CD4-positive, alpha-beta T cell treated with Interleukin-15 for 1 hour (primary cell): ENCODE measurements at regions not wholly inside any gene's neighbourhood (a gene's known extent, or its start where the extent isn't known, plus 50 kb on each side); places are given as distances from the start of the nearest gene placed in this dataset.

Experiments used
- DNase-seq: peaks from one replicate; pipeline ENCODE4 v3.0.0-alpha.2; 2020

DNA sequence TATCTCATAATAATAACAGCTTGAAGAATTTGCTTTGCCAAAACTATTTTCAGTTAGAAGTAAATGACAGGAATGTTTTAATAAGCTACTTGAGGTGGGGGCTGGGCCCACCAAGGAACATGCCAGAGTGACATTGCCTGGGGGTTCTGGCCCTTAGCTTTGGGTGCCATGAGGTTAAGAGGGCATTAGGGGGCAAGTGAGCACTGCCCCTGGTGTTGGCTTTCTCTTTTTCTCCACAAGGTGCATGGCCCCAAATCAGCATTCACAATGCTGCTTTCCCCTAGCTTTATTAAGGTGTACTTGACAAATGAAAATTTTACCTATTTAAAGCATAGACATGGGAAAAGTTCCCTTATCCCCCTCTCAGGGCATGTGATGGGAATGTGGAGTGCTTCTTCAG is 305.4 kb downstream of the TENT4A start:
- DNase-seq = no peak

DNA sequence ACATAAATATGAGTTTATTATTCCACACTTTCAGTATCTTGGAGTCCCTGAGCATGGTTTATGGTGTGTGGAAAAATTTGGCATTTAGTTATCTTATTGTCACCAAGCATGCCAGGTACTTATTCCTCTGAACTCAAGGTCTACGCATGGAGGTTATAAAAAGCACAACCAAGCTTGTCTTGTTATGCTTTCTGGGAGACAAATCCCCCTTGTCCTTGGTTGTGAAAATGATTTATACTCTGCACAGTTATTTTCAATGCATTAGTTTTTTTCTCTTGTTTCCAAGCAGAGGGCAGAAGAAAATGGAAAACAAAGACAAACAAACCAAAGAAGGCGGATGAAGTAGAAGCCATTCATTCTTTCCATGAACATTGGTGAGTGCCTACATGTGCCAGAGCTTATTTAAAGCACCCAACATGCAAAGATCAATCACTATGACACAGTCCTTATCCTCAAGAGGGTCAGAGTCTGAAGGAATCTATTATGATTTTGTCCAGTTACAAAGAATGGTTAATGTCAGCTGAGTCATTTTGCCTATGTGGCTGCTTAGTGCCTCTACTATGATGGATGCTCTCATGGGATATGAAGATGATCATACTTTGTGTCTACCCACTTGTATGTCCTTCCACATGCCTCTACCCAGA is 323.1 kb downstream of the TENT4A start:
- DNase-seq = no peak

DNA sequence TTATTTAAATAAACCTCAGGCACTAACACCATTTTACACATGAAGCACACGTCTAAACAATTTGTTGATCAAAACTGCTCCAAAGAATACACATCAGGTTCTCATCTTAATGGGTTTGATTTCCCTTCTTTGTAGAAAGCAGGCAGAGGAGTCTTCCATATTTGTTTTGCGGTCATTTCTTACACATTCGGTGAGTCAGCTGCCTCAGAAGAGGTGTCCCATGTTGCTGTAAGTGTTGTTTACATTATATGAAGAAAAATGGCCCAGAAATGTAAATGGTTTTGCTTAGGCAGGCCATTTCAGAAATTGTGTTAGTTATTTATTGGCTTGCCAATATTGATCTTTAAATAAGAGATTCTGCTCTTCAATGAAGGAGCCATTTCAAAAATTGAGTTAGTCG is 325.8 kb downstream of the TENT4A start:
- DNase-seq = no peak

DNA sequence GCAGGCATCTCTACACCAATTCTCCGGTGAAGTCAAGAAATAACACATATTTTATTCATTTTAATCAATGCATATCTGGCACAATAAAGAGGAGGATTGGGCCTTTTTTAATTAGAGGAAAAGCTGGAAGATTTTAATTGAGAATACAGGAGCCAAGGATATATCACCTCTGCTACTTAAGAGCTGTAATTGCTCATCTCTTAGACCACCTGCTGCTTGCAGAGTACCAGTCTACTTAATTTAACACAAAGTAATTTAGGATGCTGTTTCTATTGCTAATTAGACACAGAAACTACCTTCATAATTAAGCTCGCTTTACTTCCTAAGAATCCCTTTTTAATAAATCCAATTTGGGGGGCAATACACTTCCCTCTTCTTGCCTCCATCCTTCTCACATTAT is 326.9 kb downstream of the TENT4A start:
- DNase-seq = no peak

DNA sequence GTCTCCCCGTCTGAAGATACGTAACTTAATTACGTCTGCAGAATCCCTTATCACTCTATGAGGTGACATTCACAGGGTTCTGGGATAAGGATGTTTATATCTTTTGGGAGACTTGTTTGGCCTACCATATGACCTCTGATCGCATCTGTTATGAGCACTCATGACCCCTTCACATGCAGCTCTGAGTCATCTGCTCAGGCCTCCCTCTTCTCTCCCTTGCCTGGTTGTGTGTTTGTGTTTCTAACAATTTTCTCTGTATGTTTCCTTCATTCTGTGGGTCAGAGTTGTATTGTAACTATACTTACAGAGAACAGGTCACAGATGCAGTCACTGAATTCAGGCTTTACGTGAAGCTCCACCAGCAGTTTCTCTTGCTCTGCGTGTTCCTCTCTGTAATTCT is 330.6 kb downstream of the TENT4A start:
- no peak for DNase-seq

DNA sequence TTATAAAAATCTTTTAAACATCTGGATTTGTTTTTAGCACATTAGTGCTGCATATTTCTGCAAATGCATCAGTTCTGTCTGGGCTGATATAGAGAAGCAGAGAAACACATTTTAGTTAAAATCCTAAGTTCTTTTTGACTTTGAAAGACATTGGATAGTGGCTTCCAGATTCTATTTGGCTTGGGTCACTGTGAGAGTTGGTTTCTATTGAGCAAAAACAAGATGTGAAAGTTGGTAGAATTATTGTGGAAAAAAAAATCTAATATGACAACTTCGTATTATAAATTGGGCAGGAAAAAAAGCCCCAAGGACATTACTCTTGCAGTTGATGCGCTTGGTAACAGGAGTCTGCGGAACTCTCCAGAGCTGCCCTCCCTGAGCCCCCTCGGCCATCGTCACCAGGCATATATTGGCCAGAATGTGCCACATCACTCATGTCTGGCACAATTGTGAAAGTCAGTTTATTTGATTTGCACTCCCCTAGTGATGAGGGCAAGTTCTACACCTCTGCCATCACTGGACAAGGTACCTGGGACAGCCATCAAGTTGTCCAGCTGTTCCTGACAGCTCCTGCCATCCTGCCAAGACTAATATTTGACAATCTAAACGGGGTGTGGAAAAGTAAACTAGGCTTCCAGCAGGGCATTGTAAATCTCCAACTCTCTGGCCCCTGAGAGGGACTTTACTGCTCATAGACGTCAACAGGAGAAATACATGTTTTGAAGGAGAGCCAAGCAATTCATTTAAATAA is 334.5 kb downstream of the TENT4A start:
- DNase-seq = no peak

DNA sequence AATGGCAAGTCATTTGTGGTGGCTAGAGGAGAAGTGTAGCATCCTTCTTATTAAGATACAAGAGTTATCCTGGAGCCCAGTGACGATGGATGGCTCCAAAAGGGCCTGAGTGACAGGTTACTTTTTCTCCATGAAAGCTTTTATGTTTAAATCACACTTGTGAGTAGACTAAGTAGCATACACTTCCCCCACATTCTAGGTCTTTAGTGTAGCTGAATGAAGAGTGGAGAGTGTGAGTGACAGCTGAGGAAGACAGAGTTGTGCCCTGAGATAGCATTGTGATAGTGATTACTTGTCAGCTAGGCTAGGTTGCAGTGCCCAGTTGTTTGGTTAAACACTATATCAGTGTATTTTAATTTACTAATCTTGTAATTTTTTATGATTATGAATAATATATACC is 337.8 kb downstream of the TENT4A start:
- DNase-seq = no peak

DNA sequence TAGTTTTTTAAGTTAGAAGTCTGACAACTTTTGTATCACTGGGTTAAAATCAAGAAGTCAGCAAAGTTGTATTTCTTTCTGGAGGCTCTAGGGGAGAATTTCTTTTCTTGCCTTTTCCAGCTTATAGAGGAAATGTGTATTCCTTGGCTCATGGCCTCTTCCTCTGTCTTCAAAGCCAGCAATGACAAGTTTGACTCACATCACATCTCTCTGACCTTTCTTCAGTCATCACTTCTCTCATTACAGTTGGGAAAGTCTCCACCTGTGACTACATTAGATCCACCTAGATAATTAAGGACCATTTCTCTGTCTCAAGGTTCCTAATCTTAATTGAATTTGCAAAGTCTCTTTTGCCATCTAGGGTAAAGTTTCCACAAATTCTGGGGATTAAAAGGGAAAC is 339.9 kb downstream of the TENT4A start:
- no peak for DNase-seq

DNA sequence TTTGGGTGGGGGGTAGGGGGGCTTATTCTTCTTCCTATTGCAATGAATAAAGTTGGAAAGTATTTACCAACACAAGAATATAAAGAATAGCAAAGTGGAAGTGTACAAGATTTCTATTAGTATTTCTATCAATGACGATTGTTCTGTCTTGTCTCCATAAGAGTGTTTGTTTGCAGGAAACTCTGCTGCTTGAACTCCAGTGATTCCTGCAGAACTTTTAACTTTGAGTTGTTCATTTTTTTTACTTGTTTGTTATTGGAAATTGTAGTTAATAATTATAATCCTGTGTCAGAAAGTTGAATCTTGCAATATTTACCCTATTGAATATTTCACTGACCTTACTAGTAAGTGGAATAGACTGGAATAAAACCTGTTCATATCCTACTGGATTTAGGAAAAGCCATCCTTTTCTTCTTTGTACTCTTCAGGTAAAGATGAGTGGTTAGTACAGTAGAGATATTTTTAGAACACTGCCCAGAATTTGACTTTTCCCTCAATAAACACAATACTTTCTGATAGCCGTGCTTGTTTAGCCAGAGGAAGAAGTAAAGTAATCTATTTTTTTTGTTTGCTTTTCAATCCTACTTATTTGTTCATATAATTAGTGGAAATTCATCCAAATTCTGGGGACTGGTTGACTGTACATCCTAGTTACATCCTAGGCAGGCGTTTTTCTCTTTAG is 340.4 kb downstream of the TENT4A start:
- no peak for DNase-seq

DNA sequence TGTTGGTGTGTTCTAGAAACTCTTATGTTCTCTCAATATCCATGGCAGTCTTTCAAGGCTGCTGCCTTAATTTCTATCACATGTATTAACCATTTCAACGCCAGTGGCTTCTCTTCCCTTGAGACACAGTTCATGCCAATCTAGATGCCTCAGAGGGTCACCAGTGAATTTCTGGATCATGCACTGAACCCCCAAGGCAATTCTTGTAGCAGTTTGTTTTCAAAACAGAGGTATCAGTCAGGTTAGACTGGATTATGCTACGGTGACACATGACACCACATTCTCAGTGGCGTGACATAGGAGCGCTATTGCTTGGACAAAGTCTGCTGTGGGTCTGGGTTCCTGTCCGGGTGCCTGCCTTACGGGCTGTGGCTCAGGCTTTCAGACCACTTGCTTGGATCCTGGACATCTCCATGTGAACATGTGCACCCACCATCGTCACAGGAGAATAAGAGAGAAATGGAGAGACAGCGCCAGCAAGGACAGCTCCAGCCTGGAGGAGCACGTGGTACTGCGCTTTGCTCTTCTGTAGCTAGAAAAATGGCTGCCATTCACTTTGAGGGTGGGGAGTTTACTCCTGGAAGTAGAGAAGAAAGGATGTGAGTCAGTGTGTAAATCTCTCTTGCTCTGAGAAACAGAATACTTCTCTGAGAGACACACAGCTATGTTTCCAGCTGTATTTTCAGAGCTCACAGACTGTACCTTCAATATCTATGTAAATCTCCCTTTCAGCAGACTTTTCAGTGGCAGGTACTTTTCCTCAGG is 329.3 kb upstream of the ADCY2 start:
- DNase-seq = no peak

DNA sequence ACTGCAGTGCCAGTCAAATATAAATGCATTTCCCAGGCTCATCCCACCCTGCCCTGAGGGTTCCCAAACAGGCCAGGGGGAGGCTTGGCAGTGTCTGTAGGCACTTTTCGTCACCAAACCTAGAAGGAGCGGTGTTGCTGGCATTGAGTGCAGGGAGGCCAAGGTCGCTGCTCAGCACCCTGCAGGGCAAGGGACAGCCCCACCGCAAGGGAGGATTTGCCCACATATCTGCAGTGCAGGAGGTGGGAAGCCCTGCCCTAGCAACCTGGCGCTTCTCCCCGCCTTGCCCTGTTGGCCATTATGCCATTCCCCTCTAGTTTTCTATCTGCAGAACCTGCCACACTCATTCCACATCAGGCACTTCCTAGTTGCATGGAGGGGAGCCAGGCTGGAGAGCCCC is 327.8 kb upstream of the ADCY2 start:
- no peak for DNase-seq

DNA sequence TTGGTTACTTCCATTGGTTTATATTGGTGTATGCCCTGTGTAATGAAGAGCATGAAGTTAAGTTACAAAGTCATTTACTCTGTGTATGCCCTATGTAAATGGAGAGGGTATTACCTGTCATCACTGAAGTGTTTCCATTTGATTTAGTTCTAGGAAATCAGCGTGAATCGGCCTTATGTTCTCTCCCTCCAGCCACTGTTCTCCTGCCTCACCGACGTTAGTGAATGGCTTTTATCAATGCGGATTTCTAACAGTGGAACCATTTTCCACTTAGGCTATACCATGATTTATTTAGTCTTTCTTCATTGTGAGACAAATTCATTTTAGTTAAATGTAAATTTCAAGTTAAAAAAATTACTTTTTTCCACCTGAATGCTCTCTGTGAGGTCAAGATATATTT is 327.0 kb upstream of the ADCY2 start:
- DNase-seq = no peak

DNA sequence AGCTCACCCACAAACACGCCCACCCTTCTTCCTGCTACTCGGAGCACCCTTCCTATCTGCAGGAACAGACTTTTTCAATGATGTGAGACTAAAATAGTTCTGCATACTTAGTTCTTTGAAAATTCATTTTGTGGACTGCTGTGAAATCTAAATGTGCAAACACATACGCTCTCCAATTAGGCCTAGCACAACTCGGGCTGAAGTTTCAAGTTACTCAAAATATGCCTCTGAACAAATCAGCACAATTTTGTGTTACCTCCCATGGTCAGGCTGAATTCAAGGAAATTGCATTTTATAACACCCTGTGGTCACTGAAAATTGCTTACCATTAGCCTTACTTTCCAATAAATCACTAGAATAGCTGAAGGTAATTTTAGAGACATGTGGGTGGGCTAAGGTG is 323.8 kb upstream of the ADCY2 start:
- no peak for DNase-seq

DNA sequence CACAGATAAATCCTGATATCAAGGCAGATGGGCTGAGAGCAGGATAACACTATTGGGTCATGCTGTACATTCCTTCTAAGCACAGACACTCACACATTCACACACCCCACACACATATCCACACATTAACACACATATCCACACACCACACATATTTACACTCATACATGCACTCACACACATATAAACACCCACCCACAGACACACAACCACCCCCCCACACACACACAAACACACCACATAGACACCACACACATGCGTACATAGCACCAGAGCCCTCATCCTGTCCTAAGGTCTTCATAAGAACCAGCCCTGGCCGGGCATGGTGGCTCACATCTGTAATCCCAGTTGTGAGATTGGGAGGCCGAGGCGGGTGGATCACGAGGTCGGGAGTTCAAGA is 322.3 kb upstream of the ADCY2 start:
- no peak for DNase-seq

DNA sequence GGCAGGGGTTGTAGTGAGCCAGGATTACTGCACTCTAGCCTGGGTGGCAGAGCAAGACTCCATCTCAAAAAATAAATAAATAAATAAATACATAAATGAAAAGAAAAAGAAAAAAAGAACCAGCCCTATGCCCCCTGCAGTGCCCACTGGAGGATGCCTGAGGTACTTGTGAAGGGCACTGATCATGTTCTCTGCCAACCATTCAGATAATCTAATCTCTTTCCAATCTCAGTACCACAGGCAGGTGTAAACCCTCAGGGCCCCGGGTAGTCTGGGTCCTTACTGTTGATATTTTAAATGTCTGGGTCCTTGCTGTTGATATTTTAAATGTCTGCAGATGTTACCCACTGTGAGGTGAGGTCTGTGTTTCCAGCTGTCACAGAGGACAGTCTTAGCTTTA is 321.8 kb upstream of the ADCY2 start:
- DNase-seq = no peak

DNA sequence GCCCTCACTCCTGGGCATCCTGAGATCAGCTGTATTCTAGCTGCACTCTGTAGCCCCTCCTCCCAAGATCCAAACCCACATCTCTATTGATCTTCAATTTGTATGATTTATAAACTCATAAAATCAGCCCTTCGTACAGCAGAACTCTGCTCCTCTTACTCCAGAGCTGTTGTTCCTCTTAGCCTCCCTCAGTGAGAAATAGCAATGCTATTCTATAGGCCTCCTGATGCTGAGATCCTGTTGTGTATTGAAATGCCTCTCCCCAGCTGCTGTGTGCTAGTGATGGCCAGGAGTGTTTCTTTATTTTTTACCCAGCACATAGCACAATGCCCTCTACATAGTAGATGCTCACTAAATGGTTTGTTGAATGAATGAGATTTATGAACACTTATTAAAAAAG is 320.5 kb upstream of the ADCY2 start:
- DNase-seq = no peak

DNA sequence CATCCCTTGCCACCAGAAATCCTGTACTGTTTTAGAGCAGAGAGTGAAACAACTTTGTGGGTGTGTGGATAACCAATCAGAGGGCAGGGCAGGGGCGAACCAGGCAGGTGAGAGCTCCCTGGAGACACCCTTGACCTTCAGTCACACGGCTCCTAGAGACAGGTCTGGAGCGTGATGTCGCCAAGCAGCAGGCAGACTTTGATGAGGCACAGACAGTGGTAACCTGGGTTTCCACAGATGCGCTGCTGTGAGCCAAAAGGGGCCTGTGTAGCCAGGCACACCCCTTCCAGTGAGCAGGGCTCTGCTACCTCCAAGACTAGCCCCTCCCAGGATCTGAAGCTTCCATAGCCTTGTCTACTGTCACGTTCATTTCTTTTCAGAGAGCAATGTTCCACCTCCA is 317.8 kb upstream of the ADCY2 start:
- DNase-seq = no peak

DNA sequence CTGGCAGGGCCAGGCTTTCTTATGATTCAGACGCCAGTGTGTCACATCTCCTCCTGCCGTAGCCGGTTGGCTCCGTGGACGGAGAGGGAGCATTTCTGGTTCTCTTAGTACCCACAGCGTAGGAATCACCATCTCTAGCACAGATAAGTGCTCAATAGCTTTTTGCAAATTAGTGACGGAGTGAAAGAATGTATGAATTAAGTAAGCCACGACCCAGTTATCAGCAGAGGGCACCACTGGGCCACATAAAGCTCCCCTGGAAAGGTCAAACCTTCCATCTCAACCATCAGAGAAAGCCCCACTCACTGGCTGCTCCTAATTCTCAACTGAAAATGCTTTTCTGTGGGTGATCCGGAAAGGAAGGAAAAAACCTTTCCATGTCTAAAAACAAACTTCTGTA is 317.0 kb upstream of the ADCY2 start:
- no peak for DNase-seq

DNA sequence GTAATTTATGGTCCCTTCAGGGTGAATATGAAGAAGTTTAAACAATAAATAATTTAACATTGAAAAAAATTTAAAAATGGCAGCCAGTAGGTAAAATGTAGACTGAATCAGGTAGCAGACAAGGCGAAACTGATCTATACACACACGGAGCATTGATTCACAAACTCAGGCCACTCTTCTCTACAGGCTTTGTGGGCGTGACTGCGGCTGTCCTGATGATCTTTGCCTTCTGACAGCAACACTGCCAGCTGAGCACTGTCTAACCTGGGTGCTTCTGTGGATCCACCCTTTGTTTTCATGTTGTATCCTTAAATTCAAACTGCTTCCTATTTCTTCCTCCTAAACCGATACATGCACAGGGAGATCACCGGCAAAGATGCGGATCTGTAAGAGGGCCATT is 315.4 kb upstream of the ADCY2 start:
- DNase-seq = no peak

DNA sequence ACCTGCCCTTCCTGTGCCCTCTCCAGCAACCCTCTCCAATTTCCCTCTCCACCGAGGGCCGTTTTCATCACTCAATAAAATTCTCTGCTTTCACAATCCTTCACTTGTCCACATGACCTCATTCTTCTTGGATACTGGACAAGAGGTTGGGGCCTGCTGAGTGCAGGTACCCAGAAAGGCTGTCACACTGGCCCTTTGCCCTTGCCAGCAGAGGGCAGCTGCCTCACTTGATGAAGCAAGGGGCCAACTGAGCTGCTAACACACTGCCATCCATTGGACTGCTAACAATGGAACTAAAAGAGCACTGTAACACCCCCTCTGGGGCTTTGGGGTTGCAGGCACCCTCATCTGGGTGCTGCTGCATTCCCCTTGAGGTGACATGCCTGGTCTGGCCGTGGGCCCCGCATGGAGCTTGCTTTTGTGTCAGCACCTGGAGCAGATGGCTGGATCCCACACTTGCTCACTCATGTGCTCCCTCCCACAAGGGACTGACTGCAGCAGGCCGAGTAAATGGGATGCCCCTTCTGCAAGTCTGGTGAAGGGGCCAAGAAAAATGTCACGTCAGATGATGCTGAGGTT is 308.1 kb upstream of the ADCY2 start:
- DNase-seq = no peak

DNA sequence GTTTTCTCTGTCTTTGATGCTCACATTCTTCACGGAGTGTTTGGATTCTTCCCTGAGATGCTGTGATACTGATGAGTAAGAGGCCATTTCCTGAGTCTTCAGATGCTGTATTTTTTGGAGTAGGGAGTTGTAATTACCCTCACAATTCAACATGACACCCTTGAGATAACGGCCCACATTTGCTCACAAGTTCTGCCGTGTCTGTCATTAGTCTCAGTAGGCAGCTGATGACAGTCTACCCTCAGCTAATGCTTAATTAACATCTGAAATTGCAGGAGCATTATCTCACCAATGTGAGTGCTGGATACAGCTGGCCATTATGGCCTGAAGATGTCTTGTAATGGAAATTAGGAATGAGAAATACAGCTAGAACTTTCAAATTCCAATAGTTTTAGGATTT is 307.1 kb upstream of the ADCY2 start:
- DNase-seq = no peak

DNA sequence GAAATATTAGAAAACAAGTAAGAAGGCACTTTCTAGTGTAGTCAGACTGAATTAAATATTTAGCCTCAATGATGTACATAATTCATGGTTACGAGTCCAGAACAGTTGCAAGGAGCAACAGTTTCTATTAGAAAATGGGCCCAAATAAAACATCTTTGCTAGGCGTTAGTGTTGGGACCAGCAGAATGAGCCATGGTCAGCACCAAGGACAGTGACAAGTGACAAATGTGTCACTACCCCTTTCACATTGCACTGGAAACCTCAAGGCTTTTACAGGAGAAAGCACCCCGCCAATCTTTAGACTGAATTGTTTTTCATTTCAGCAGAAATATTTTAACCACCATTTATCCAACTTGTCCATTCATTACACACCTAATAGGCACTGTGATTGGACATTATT is 301.3 kb upstream of the ADCY2 start:
- no peak for DNase-seq

DNA sequence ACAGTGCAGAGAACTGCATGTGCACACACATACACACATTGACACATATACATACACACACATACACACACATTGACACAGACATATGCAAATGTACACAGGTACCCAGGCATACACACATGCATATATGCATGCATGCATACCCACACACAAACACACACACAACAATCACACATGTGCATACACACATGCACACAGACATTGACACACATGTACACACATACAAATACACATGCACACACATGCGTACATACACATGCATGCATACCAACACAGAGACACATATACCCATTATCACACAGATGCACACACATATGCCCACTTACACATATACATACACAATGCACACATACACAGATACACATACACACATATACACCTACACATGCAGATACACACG is 299.6 kb upstream of the ADCY2 start:
- DNase-seq = no peak
